ENCODE measurements at regions not wholly inside any gene's neighbourhood (a gene's known extent, or its start where the extent isn't known, plus 50 kb on each side); places are given as distances from the start of the nearest gene placed in this dataset.
A peak's percentile ranks its signal among the peaks of the same experiment; 100 is the strongest.

- H3K4me3 ChIP-seq, result no peak overlapping the region
- no peak for DNase-seq (ENCODE audit: low spot score)
- no peak for TF ChIP-seq CTCF (IDR thresholded peaks at IDR 0.05)
- no peak overlapping the region for H3K27ac ChIP-seq
These were observed 141.2 kb upstream of the TWIST2 start for GRCh38 chr2:238706673-238707072.

GRCh38 chr2:238709325-238710025 is 138.4 kb upstream of the TWIST2 start:
- no peak for DNase-seq (ENCODE audit: low spot score)
- Histone ChIP-seq H3K4me3 (no peak overlapping the region), H3K27ac (no peak overlapping the region)
- TF ChIP-seq CTCF (IDR thresholded peaks at IDR 0.05), result no peak

GRCh38 chr2:238710032-238710735 is 137.7 kb upstream of the TWIST2 start:
- Histone ChIP-seq H3K27ac (no peak overlapping the region), H3K4me3 (no peak overlapping the region)
- DNase-seq (ENCODE audit: low spot score), result no peak
- TF ChIP-seq CTCF (IDR thresholded peaks at IDR 0.05), result no peak

GRCh38 chr2:238710787-238711186 is 137.1 kb upstream of the TWIST2 start:
- Histone ChIP-seq H3K27ac (no peak overlapping the region), H3K4me3 (no peak overlapping the region)
- no peak for DNase-seq (ENCODE audit: low spot score)
- TF ChIP-seq CTCF (IDR thresholded peaks at IDR 0.05), result no peak

GRCh38 chr2:238711346-238711745 is 136.5 kb upstream of the TWIST2 start:
- DNase-seq (ENCODE audit: low spot score), result peak; percentile 52
- H3K4me3 ChIP-seq, result no peak overlapping the region
- no peak overlapping the region for H3K27ac ChIP-seq
- no peak for TF ChIP-seq CTCF (IDR thresholded peaks at IDR 0.05)

- TF ChIP-seq CTCF (IDR thresholded peaks at IDR 0.05), result no peak
- peak; percentile 36 for DNase-seq (ENCODE audit: low spot score)
- no peak overlapping the region for H3K4me3 ChIP-seq
- H3K27ac ChIP-seq, result no peak overlapping the region
These were observed 135.9 kb upstream of the TWIST2 start for GRCh38 chr2:238712011-238712410.

All from coronary artery (tissue), 2 donors.